Kidney (tissue), 13 donors: ENCODE measurements at regions not wholly inside any gene's neighbourhood (a gene's known extent, or its start where the extent isn't known, plus 50 kb on each side); places are given as distances from the start of the nearest gene placed in this dataset.

Experiments used
- DNase-seq, 5 donors: peaks; one replicate each; pipeline ENCODE4 v3.0.0-alpha.2; 2013 to 2020
- FAIRE-seq: peaks from 2 replicates; lab custom pipeline; 2012; peaks lifted over from hg19 to GRCh38; lab: Jason Lieb, UNC
- H3K27ac ChIP-seq, 2 donors: one replicate each; pipeline ENCODE4 v1.7.0; 2013; ENCODE audit warnings: low read depth in 2 of 2, low read length in 2 of 2, inconsistent platforms in 1 of 2
- H3K27me3 ChIP-seq: one replicate; pipeline ENCODE4 v1.7.1; 2013; ENCODE audit warnings: low read length, inconsistent platforms; ENCODE audit not compliant: control insufficient read depth, insufficient read depth
- H3K36me3 ChIP-seq, 3 donors: one replicate each; pipeline versions ENCODE4 v1.7.0 to v1.7.1; 2013; ENCODE audit warnings: low read length in 3 of 3, control low read depth in 1 of 3, inconsistent platforms in 1 of 3; ENCODE audit not compliant: insufficient read depth in 3 of 3, control insufficient read depth in 2 of 3
- H3K4me1 ChIP-seq, 3 donors: one replicate each; pipeline versions ENCODE4 v1.7.0 to v1.7.1; 2013; ENCODE audit warnings: low read length in 3 of 3, inconsistent platforms in 1 of 3, low read depth in 1 of 3; ENCODE audit not compliant: control insufficient read depth in 2 of 3, insufficient read depth in 2 of 3
- H3K4me3 ChIP-seq, 3 donors: one replicate each; pipeline versions ENCODE4 v1.7.0 to v1.8.1; 2013; ENCODE audit warnings: low read length in 3 of 3, control low read depth in 1 of 3, inconsistent platforms in 1 of 3
- H3K9ac ChIP-seq, 3 donors: one replicate each; pipeline versions ENCODE4 v1.7.0 to v1.7.1; 2013; ENCODE audit warnings: low read length in 3 of 3, control low read depth in 1 of 3, inconsistent platforms in 1 of 3
- H3K9me3 ChIP-seq, 3 donors: one replicate each; pipeline versions ENCODE4 v1.7.0 to v1.7.1; 2013; ENCODE audit warnings: low read length in 3 of 3, control low read depth in 1 of 3, inconsistent platforms in 1 of 3; ENCODE audit not compliant: control insufficient read depth in 2 of 3, insufficient read depth in 1 of 3
- intact Hi-C: fragments of 100-400 bp; cut with DNase I; formaldehyde crosslinking; loops from one replicate; pipeline ENCODE4 v1.11.1; 2022
- TF ChIP-seq, protein P1 (sequence below): IDR thresholded peaks from 3 replicates; pipeline ENCODE4 v1.5.1; 2012; ENCODE audit warnings: mild to moderate bottlenecking, moderate library complexity, borderline replicate concordance; ENCODE audit not compliant: insufficient read depth; ENCODE audit errors: extremely low read depth
- donor health status: control.
- donor health status: control.
- donor health status: control.
- donor health status: control.
- donor health status: control.
- donor health status: DM: yes; HTN: yes; CAD: no.
- donor health status: Normal renal cell carcinoma (clear cell type).

DNA sequence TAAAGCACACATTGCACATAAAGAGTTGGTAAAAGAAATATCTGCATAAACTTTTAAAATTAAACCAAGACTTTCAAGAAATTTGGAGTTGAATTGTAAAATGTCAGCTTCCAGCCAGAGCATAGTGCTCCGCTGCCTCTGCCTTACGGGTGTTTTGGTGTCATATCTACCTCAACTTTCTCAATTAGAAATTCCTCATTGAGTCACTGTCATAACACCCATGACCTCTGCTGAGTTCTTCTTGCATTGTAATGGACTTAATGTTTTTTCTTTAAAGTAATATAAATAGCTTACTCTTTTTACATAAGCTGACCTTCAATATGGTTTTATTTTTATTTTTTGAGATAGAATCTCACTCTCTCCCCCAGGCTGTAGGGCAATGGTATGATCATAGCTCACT lies 551.0 kb upstream of the NBEA start:
- no peak for FAIRE-seq
- TF ChIP-seq, protein P1, sequence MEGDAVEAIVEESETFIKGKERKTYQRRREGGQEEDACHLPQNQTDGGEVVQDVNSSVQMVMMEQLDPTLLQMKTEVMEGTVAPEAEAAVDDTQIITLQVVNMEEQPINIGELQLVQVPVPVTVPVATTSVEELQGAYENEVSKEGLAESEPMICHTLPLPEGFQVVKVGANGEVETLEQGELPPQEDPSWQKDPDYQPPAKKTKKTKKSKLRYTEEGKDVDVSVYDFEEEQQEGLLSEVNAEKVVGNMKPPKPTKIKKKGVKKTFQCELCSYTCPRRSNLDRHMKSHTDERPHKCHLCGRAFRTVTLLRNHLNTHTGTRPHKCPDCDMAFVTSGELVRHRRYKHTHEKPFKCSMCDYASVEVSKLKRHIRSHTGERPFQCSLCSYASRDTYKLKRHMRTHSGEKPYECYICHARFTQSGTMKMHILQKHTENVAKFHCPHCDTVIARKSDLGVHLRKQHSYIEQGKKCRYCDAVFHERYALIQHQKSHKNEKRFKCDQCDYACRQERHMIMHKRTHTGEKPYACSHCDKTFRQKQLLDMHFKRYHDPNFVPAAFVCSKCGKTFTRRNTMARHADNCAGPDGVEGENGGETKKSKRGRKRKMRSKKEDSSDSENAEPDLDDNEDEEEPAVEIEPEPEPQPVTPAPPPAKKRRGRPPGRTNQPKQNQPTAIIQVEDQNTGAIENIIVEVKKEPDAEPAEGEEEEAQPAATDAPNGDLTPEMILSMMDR: no peak
- no peaks in the 10 kb centered on the region for H3K36me3 ChIP-seq
- H3K4me1 ChIP-seq: no peaks in the 10 kb centered on the region
- intact Hi-C loops: no loop called here
- no peak overlapping the region for H3K27ac ChIP-seq
- no peaks in the 10 kb centered on the region for H3K27me3 ChIP-seq
- no peak overlapping the region for H3K4me3 ChIP-seq
- DNase-seq: no peak
- H3K9me3 ChIP-seq: peaks cover 0 to 8% (median 2%) of the 10 kb centered on the region in 3 donors
- H3K9ac ChIP-seq: no peak overlapping the region

DNA sequence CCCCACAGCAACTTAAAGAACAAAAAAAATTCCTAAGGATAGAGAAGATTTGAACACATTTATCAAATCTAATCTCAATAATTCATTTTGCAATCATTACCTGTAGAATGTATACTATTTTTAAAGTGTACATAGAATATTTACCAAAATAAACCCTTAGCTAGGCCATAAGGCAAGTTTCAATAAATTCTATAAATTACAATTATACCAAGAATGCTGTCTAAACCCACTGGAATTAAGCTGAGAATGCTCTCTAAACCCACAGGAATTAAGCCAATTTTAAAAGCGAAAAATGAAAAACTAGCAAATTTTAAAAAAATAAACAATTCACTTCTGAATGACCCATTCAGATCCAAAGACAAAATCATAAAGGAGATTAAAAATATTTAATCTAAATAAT lies 540.4 kb upstream of the NBEA start:
- Histone ChIP-seq H3K9me3 (no peaks in the 10 kb centered on the region), H3K27me3 (no peaks in the 10 kb centered on the region), H3K27ac (no peak overlapping the region), H3K36me3 (no peaks in the 10 kb centered on the region), H3K4me1 (no peaks in the 10 kb centered on the region), H3K4me3 (no peak overlapping the region), H3K9ac (no peak overlapping the region)
- TF ChIP-seq, protein P1: no peak
- DNase-seq (no peak), FAIRE-seq (no peak)
- intact Hi-C loops: no loop called here

DNA sequence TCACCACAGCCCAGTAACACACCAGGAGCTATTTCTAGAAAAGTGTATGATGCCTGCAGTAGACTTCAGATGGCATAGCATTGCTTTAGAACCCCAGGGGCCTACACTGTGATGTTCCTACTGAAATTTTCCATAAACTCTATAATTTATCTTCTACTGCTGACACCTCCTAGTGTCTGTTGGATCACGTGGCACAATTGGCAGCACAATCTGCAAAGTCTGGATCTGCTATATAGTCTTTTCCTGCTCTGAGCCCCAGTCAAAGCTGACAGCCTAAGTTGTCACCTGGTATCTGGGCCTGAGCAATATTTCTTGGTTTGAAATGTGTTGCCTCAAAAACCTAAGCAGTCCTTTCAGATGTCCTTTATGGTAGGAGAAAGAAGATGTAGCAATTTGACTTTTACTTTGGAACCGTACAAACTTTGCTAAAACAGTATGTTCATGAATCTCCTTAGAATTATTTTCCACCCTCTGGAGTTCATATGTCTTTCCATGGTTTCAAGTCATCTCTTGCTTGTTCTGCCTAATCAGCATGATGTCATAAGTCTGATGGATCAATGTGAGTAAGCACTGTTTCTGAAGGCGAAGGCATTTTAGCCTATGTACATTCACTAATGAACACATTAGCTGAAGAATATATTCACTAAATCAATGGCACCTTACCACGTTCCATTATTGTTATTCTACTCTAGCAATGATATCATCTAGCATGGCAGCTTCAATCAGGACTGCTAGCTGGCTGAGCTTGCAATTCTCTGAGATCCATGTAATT lies 536.5 kb upstream of the NBEA start:
- intact Hi-C loops: no loop called here
- Histone ChIP-seq H3K27me3 (no peaks in the 10 kb centered on the region), H3K9ac (no peak overlapping the region), H3K4me1 (no peaks in the 10 kb centered on the region), H3K27ac (no peak overlapping the region), H3K36me3 (no peaks in the 10 kb centered on the region), H3K4me3 (no peak overlapping the region), H3K9me3 (no peaks in the 10 kb centered on the region)
- TF ChIP-seq, protein P1: no peak
- no peak for FAIRE-seq
- DNase-seq: no peak
